NCI-H1436 treated with DMSO at 0.1 percent for 48 hours (cell line): ENCODE measurements at regions not wholly inside any gene's neighbourhood (a gene's known extent, or its start where the extent isn't known, plus 50 kb on each side); places are given as distances from the start of the nearest gene placed in this dataset.
"Not testable (repeated sequence)": the region's sequence is repeated elsewhere in the genome, so short reads cannot be mapped to it uniquely, and the experiment has no call there.

Source experiments
- DNase-seq: peaks from one replicate; lab custom pipeline; 2025; lab: John Stamatoyannopoulos, UW

- DNase-seq = no peak
These were observed 132.5 kb upstream of the ID2 start for GRCh38 chr2:8549273-8549922.

- DNase-seq = no peak
These were observed 131.9 kb upstream of the ID2 start for GRCh38 chr2:8549942-8550341.

- DNase-seq = no peak
These were observed 131.4 kb upstream of the ID2 start for GRCh38 chr2:8550481-8550880.

- no peak for DNase-seq
These were observed 130.8 kb upstream of the ID2 start for GRCh38 chr2:8550937-8551621.

GRCh38 chr2:8551622-8552074, 130.2 kb upstream of the ID2 start:
- no peak for DNase-seq

- DNase-seq = no peak
These were observed 129.5 kb upstream of the ID2 start for GRCh38 chr2:8552293-8552801.

GRCh38 chr2:8553643-8554042, 128.2 kb upstream of the ID2 start:
- no peak for DNase-seq

- no peak for DNase-seq
These were observed 127.5 kb upstream of the ID2 start for GRCh38 chr2:8554296-8554806.

- DNase-seq = no peak
These were observed 126.3 kb upstream of the ID2 start for GRCh38 chr2:8555543-8555942.

GRCh38 chr2:8558096-8558495, 123.8 kb upstream of the ID2 start:
- DNase-seq = no peak

GRCh38 chr2:8558956-8559355, 122.9 kb upstream of the ID2 start:
- DNase-seq = no peak

GRCh38 chr2:8559805-8560204, 122.1 kb upstream of the ID2 start:
- DNase-seq = no peak

GRCh38 chr2:8561692-8562091, 120.2 kb upstream of the ID2 start:
- not testable (repeated sequence) for DNase-seq

- no peak for DNase-seq
These were observed 117.9 kb upstream of the ID2 start for GRCh38 chr2:8563814-8564474.

- no peak for DNase-seq
These were observed 117.4 kb upstream of the ID2 start for GRCh38 chr2:8564475-8564874.

- DNase-seq = no peak
These were observed 116.3 kb upstream of the ID2 start for GRCh38 chr2:8565399-8566154.

GRCh38 chr2:8566155-8566670, 115.6 kb upstream of the ID2 start:
- DNase-seq = no peak

- no peak for DNase-seq
These were observed 114.9 kb upstream of the ID2 start for GRCh38 chr2:8566774-8567468.

GRCh38 chr2:8567469-8568260, 114.2 kb upstream of the ID2 start:
- no peak for DNase-seq

GRCh38 chr2:8568543-8569302, 113.1 kb upstream of the ID2 start:
- DNase-seq = no peak
